ENCODE measurements at regions not wholly inside any gene's neighbourhood (a gene's known extent, or its start where the extent isn't known, plus 50 kb on each side); places are given as distances from the start of the nearest gene placed in this dataset.

GRCh38 chr11:104464691-104465090 is 300.7 kb upstream of the PDGFD start:
- H3K4me3 ChIP-seq (ENCODE audit: low read length), result no peak overlapping the region
- no peaks in the 10 kb centered on the region for H3K4me1 ChIP-seq (ENCODE audit: insufficient read depth, low read length)
- TF ChIP-seq CTCF (IDR thresholded peaks at IDR 0.05), result no peak
- no peak overlapping the region for H3K27ac Mint-ChIP-seq
- no peaks in the 10 kb centered on the region for H3K4me1 Mint-ChIP-seq (ENCODE audit: low read depth)
- intact Hi-C loops (cut with DNase I, micrococcal nuclease), result no loop called here
- CTCF ChIA-PET, result no interaction called here
- no peaks in the 10 kb centered on the region for H3K27me3 ChIP-seq (ENCODE audit: control insufficient read depth in 1 of 2, insufficient read depth in 2 of 2, low read length in 2 of 2)
- H3K4me3 Mint-ChIP-seq, result no peak overlapping the region
- POLR2A ChIA-PET, result no interaction called here
- no peak for ATAC-seq (ENCODE audit: poor library complexity)
- H3K27ac ChIP-seq (ENCODE audit: low read depth in 1 of 2, low read length in 2 of 2), result no peak overlapping the region
- no peaks in the 10 kb centered on the region for H3K27me3 Mint-ChIP-seq
- DNase-seq, result no peak
- no peaks in the 10 kb centered on the region for H3K36me3 ChIP-seq (ENCODE audit: insufficient read depth, low read length)
- H3K36me3 Mint-ChIP-seq (ENCODE audit: low read depth), result no peaks in the 10 kb centered on the region
- H3K9me3 ChIP-seq (ENCODE audit: control insufficient read depth in 1 of 2, insufficient read depth in 1 of 2, low read length in 2 of 2), result no peaks in the 10 kb centered on the region
- no peaks in the 10 kb centered on the region for H3K9me3 Mint-ChIP-seq

GRCh38 chr11:104462341-104462740 is 298.4 kb upstream of the PDGFD start:
- Histone ChIP-seq H3K9me3 (ENCODE audit: control insufficient read depth in 1 of 2, insufficient read depth in 1 of 2, low read length in 2 of 2) (no peaks in the 10 kb centered on the region), H3K27me3 (ENCODE audit: control insufficient read depth in 1 of 2, insufficient read depth in 2 of 2, low read length in 2 of 2) (no peaks in the 10 kb centered on the region), H3K36me3 (ENCODE audit: insufficient read depth, low read length) (no peaks in the 10 kb centered on the region), H3K4me1 (ENCODE audit: insufficient read depth, low read length) (no peaks in the 10 kb centered on the region), H3K4me3 (ENCODE audit: low read length) (no peak overlapping the region), H3K27ac (ENCODE audit: low read depth in 1 of 2, low read length in 2 of 2) (no peak overlapping the region)
- Mint-ChIP-seq H3K27me3 (no peaks in the 10 kb centered on the region), H3K36me3 (ENCODE audit: low read depth) (no peaks in the 10 kb centered on the region), H3K4me3 (no peak overlapping the region), H3K4me1 (ENCODE audit: low read depth) (no peaks in the 10 kb centered on the region), H3K9me3 (no peaks in the 10 kb centered on the region), H3K27ac (no peak overlapping the region)
- intact Hi-C loops (cut with DNase I, micrococcal nuclease), result no loop called here
- ChIA-PET CTCF (no interaction called here), POLR2A (no interaction called here)
- no peak for DNase-seq
- ATAC-seq (ENCODE audit: poor library complexity), result no peak
- no peak for TF ChIP-seq CTCF (IDR thresholded peaks at IDR 0.05)

GRCh38 chr11:104451197-104451893 is 287.4 kb upstream of the PDGFD start:
- CTCF ChIA-PET, result no interaction called here
- no peak overlapping the region for H3K4me3 Mint-ChIP-seq
- DNase-seq, result no peak
- H3K9me3 ChIP-seq (ENCODE audit: control insufficient read depth in 1 of 2, insufficient read depth in 1 of 2, low read length in 2 of 2), result no peaks in the 10 kb centered on the region
- intact Hi-C loops (cut with DNase I, micrococcal nuclease), result no loop called here
- H3K36me3 Mint-ChIP-seq (ENCODE audit: low read depth), result no peaks in the 10 kb centered on the region
- no peaks in the 10 kb centered on the region for H3K27me3 Mint-ChIP-seq
- no peak overlapping the region for H3K4me3 ChIP-seq (ENCODE audit: low read length)
- no peaks in the 10 kb centered on the region for H3K27me3 ChIP-seq (ENCODE audit: control insufficient read depth in 1 of 2, insufficient read depth in 2 of 2, low read length in 2 of 2)
- no peaks in the 10 kb centered on the region for H3K9me3 Mint-ChIP-seq
- no peaks in the 10 kb centered on the region for H3K36me3 ChIP-seq (ENCODE audit: insufficient read depth, low read length)
- no peaks in the 10 kb centered on the region for H3K4me1 ChIP-seq (ENCODE audit: insufficient read depth, low read length)
- ATAC-seq (ENCODE audit: poor library complexity), result no peak
- H3K27ac ChIP-seq (ENCODE audit: low read depth in 1 of 2, low read length in 2 of 2), result no peak overlapping the region
- no peak for TF ChIP-seq CTCF (IDR thresholded peaks at IDR 0.05)
- no peak overlapping the region for H3K27ac Mint-ChIP-seq
- no peaks in the 10 kb centered on the region for H3K4me1 Mint-ChIP-seq (ENCODE audit: low read depth)
- POLR2A ChIA-PET, result no interaction called here

All from CD4-positive, alpha-beta T cell (primary cell).